ACHN (cell line): ENCODE measurements at regions not wholly inside any gene's neighbourhood (a gene's known extent, or its start where the extent isn't known, plus 50 kb on each side); places are given as distances from the start of the nearest gene placed in this dataset.

Source experiments
- DNase-seq: peaks from one replicate; pipeline ENCODE4 v3.0.0-alpha.2; 2015
- in situ Hi-C: cut with HindIII; loops from 2 replicates; pipeline ENCODE4 v1.10.0; 2017; ENCODE audit warnings: low sequenced_read_pairs, low pct_ligation_motif_present, low pct_unique_long_range_greater_than_20kb

- in situ Hi-C loops = no loop called here
- no peak for DNase-seq
Measured at GRCh38 chr16:73205153-73205886, 157.4 kb upstream of the ZFHX3 start.

GRCh38 chr16:73204359-73205152 is 156.6 kb upstream of the ZFHX3 start:
- in situ Hi-C loops = no loop called here
- no peak for DNase-seq

GRCh38 chr16:73202161-73202729 is 154.3 kb upstream of the ZFHX3 start:
- DNase-seq = no peak
- in situ Hi-C loops = no loop called here

GRCh38 chr16:73199214-73199613 is 151.3 kb upstream of the ZFHX3 start:
- in situ Hi-C loops = no loop called here
- DNase-seq = no peak

- DNase-seq = no peak
- in situ Hi-C loops = no loop called here
Measured at GRCh38 chr16:73198481-73198880, 150.6 kb upstream of the ZFHX3 start.

- in situ Hi-C loops = no loop called here
- no peak for DNase-seq
Measured at GRCh38 chr16:73197598-73197997, 149.7 kb upstream of the ZFHX3 start.

- in situ Hi-C loops = no loop called here
- peak; percentile 76 for DNase-seq
Measured at GRCh38 chr16:73196670-73197069, 148.7 kb upstream of the ZFHX3 start.

- in situ Hi-C loops = no loop called here
- DNase-seq = no peak
Measured at GRCh38 chr16:73193464-73193863, 145.5 kb upstream of the ZFHX3 start.

- in situ Hi-C loops = no loop called here
- DNase-seq = no peak
Measured at GRCh38 chr16:73192232-73192894, 144.4 kb upstream of the ZFHX3 start.

- in situ Hi-C loops = no loop called here
Measured at GRCh38 chr16:73191660-73192046, 143.7 kb upstream of the ZFHX3 start.

GRCh38 chr16:73190688-73191659 is 143.0 kb upstream of the ZFHX3 start:
- in situ Hi-C loops = no loop called here

More at GRCh38 chr16:73191660-73192046, 143.7 kb upstream of the ZFHX3 start:
- no peak for DNase-seq

GRCh38 chr16:73190256-73190655 is 142.3 kb upstream of the ZFHX3 start:
- in situ Hi-C loops = no loop called here
- DNase-seq = no peak

More at GRCh38 chr16:73190688-73191659, 143.0 kb upstream of the ZFHX3 start:
- no peak for DNase-seq

GRCh38 chr16:73189136-73189535 is 141.2 kb upstream of the ZFHX3 start:
- no peak for DNase-seq
- in situ Hi-C loops = no loop called here

- in situ Hi-C loops = no loop called here
Measured at GRCh38 chr16:73186752-73187601, 139.0 kb upstream of the ZFHX3 start.

GRCh38 chr16:73185737-73186136 is 137.8 kb upstream of the ZFHX3 start:
- no peak for DNase-seq
- in situ Hi-C loops = no loop called here

More at GRCh38 chr16:73186752-73187601, 139.0 kb upstream of the ZFHX3 start:
- no peak for DNase-seq

- no peak for DNase-seq
- in situ Hi-C loops = no loop called here
Measured at GRCh38 chr16:73183611-73184092, 135.7 kb upstream of the ZFHX3 start.

GRCh38 chr16:73179705-73180331 is 131.9 kb upstream of the ZFHX3 start:
- no peak for DNase-seq

More at GRCh38 chr16:73179705-73180331, 131.9 kb upstream of the ZFHX3 start:
- in situ Hi-C loops = no loop called here
